ENCODE measurements at regions not wholly inside any gene's neighbourhood (a gene's known extent, or its start where the extent isn't known, plus 50 kb on each side); places are given as distances from the start of the nearest gene placed in this dataset.
A peak's percentile ranks its signal among the peaks of the same experiment; 100 is the strongest.

DNA sequence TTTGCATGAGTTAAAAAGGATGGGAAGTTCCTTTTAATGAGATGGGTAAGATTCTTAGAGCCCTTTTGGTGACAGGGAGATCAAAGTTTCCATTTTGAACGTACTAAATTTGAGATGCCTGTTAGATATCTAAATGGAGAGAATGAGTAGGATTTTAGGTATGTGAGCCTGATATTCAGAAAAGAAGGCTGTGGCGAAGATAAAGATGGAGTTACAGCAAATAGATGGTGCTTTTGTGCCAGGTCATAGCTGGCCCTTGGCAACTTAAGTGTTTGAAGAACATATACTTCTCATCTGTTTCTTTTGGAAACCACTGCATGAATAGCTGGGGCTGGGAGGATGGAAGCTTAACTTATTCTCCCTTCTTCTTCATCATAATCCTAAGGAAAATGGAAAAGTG is 282.5 kb downstream of the PTBP2 start:
- Histone ChIP-seq H3K79me2 (replicated peaks; ENCODE audit: insufficient read depth, low read length) (no peaks in the 10 kb centered on the region), H3K27ac (ENCODE audit: low read length) (no peak overlapping the region), H3K9ac (ENCODE audit: low read length) (no peak overlapping the region), H3K4me2 (ENCODE audit: low read length) (no peak overlapping the region), H3K4me3 (ENCODE audit: low read length) (no peak overlapping the region), H3F3A (ENCODE audit: insufficient read depth, low read length, poor library complexity, severe bottlenecking) (no peaks in the 10 kb centered on the region), H3K36me3 (ENCODE audit: insufficient read depth, low read length) (no peaks in the 10 kb centered on the region), H4K20me1 (ENCODE audit: insufficient read depth) (no peaks in the 10 kb centered on the region), H3K9me3 (ENCODE audit: low read length) (no peaks in the 10 kb centered on the region), H3K27me3 (ENCODE audit: insufficient read depth, low read depth, low read length) (no peaks in the 10 kb centered on the region), H2AFZ (ENCODE audit: low read depth, low read length) (no peak overlapping the region), H3K9me2 (ENCODE audit: insufficient read depth, low read length) (no peaks in the 10 kb centered on the region)
- no peak for TF ChIP-seq MXI1 (conservative IDR thresholded peaks at IDR 0.05; ENCODE audit: poor library complexity, severe bottlenecking)
- TF ChIP-seq EP300 (conservative IDR thresholded peaks at IDR 0.05; ENCODE audit: poor library complexity, severe bottlenecking), result no peak
- TF ChIP-seq EZH2 (IDR thresholded peaks at IDR 0.05; ENCODE audit: borderline replicate concordance, insufficient read depth, low read length, poor library complexity, severe bottlenecking), result no peak
- no peak for TF ChIP-seq POLR2AphosphoS5 (IDR thresholded peaks at IDR 0.05)
- no peak for TF ChIP-seq TAF1 (IDR thresholded peaks at IDR 0.05; ENCODE audit: low read depth)
- TF ChIP-seq RAD21 (conservative IDR thresholded peaks at IDR 0.05), result no peak
- TF ChIP-seq, protein P1, sequence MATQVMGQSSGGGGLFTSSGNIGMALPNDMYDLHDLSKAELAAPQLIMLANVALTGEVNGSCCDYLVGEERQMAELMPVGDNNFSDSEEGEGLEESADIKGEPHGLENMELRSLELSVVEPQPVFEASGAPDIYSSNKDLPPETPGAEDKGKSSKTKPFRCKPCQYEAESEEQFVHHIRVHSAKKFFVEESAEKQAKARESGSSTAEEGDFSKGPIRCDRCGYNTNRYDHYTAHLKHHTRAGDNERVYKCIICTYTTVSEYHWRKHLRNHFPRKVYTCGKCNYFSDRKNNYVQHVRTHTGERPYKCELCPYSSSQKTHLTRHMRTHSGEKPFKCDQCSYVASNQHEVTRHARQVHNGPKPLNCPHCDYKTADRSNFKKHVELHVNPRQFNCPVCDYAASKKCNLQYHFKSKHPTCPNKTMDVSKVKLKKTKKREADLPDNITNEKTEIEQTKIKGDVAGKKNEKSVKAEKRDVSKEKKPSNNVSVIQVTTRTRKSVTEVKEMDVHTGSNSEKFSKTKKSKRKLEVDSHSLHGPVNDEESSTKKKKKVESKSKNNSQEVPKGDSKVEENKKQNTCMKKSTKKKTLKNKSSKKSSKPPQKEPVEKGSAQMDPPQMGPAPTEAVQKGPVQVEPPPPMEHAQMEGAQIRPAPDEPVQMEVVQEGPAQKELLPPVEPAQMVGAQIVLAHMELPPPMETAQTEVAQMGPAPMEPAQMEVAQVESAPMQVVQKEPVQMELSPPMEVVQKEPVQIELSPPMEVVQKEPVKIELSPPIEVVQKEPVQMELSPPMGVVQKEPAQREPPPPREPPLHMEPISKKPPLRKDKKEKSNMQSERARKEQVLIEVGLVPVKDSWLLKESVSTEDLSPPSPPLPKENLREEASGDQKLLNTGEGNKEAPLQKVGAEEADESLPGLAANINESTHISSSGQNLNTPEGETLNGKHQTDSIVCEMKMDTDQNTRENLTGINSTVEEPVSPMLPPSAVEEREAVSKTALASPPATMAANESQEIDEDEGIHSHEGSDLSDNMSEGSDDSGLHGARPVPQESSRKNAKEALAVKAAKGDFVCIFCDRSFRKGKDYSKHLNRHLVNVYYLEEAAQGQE (IDR thresholded peaks at IDR 0.05; ENCODE audit: borderline replicate concordance), result no peak
- TF ChIP-seq SMC3 (conservative IDR thresholded peaks at IDR 0.05; ENCODE audit: poor library complexity), result no peak
- TF ChIP-seq, protein P2, sequence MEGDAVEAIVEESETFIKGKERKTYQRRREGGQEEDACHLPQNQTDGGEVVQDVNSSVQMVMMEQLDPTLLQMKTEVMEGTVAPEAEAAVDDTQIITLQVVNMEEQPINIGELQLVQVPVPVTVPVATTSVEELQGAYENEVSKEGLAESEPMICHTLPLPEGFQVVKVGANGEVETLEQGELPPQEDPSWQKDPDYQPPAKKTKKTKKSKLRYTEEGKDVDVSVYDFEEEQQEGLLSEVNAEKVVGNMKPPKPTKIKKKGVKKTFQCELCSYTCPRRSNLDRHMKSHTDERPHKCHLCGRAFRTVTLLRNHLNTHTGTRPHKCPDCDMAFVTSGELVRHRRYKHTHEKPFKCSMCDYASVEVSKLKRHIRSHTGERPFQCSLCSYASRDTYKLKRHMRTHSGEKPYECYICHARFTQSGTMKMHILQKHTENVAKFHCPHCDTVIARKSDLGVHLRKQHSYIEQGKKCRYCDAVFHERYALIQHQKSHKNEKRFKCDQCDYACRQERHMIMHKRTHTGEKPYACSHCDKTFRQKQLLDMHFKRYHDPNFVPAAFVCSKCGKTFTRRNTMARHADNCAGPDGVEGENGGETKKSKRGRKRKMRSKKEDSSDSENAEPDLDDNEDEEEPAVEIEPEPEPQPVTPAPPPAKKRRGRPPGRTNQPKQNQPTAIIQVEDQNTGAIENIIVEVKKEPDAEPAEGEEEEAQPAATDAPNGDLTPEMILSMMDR (IDR thresholded peaks at IDR 0.05; ENCODE audit: poor library complexity, severe bottlenecking), result no peak

DNA sequence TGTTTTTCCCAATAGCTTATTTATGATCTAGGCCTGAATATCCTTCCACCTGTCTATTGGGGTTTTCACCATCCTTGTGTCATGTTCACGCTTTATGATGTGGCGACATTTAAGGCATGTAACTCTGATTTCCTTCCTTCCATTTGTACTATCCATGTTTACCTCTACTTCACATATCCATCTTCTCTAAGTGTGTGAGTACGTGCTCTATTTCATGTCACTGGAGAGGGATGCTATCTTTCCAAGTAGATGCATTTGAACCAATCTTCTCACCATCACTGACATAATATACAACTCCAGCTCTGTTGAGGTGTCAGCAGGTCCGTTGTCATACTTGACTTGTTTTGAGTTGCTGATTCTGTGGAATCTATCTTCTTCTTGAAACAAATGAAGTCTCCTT is 283.2 kb downstream of the PTBP2 start:
- H4K20me1 ChIP-seq (ENCODE audit: insufficient read depth), result no peaks in the 10 kb centered on the region
- TF ChIP-seq, protein P2 (IDR thresholded peaks at IDR 0.05; ENCODE audit: poor library complexity, severe bottlenecking), result no peak
- TF ChIP-seq POLR2AphosphoS5 (IDR thresholded peaks at IDR 0.05) (peak; percentile 62), EP300 (conservative IDR thresholded peaks at IDR 0.05; ENCODE audit: poor library complexity, severe bottlenecking) (peak; percentile 73), MXI1 (conservative IDR thresholded peaks at IDR 0.05; ENCODE audit: poor library complexity, severe bottlenecking) (no peak)
- no peak overlapping the region for H3K4me3 ChIP-seq (ENCODE audit: low read length)
- no peaks in the 10 kb centered on the region for H3F3A ChIP-seq (ENCODE audit: insufficient read depth, low read length, poor library complexity, severe bottlenecking)
- H3K4me2 ChIP-seq (ENCODE audit: low read length), result no peak overlapping the region
- no peaks in the 10 kb centered on the region for H3K9me2 ChIP-seq (ENCODE audit: insufficient read depth, low read length)
- no peak overlapping the region for H2AFZ ChIP-seq (ENCODE audit: low read depth, low read length)
- H3K9me3 ChIP-seq (ENCODE audit: low read length), result no peaks in the 10 kb centered on the region
- no peak overlapping the region for H3K27ac ChIP-seq (ENCODE audit: low read length)
- H3K79me2 ChIP-seq (replicated peaks; ENCODE audit: insufficient read depth, low read length), result no peaks in the 10 kb centered on the region
- no peaks in the 10 kb centered on the region for H3K27me3 ChIP-seq (ENCODE audit: insufficient read depth, low read depth, low read length)
- H3K9ac ChIP-seq (ENCODE audit: low read length), result no peak overlapping the region
- H3K36me3 ChIP-seq (ENCODE audit: insufficient read depth, low read length), result no peaks in the 10 kb centered on the region

Data from neural cell (in vitro differentiated cells).